ENCODE measurements at regions not wholly inside any gene's neighbourhood (a gene's known extent, or its start where the extent isn't known, plus 50 kb on each side); places are given as distances from the start of the nearest gene placed in this dataset.

- TF ChIP-seq CTCF (IDR thresholded peaks at IDR 0.05 in 8 of 11, conservative IDR thresholded peaks at IDR 0.05 in 3 of 11) (no peak), POLR2AphosphoS5 (IDR thresholded peaks at IDR 0.05) (no peak), POLR2A (IDR thresholded peaks at IDR 0.05) (no peak)
Measured at GRCh38 chr15:38878926-38879325, 314.3 kb upstream of the RASGRP1 start.

All from spleen (tissue), 7 donors.